Activated CD4-positive, alpha-beta T cell treated with anti-CD3 and anti-CD28 coated beads, Interleukin-2, amount 50 U/mL, for 4 hours (primary cell): ENCODE measurements at regions not wholly inside any gene's neighbourhood (a gene's known extent, or its start where the extent isn't known, plus 50 kb on each side); places are given as distances from the start of the nearest gene placed in this dataset.

Experiments
- DNase-seq, 2 experiments: peaks; one replicate each; pipeline ENCODE4 v3.0.0-alpha.2; 2020

GRCh38 chr18:45503990-45504389, 111.3 kb upstream of the SLC14A2 start:
- no peak for DNase-seq

DNA sequence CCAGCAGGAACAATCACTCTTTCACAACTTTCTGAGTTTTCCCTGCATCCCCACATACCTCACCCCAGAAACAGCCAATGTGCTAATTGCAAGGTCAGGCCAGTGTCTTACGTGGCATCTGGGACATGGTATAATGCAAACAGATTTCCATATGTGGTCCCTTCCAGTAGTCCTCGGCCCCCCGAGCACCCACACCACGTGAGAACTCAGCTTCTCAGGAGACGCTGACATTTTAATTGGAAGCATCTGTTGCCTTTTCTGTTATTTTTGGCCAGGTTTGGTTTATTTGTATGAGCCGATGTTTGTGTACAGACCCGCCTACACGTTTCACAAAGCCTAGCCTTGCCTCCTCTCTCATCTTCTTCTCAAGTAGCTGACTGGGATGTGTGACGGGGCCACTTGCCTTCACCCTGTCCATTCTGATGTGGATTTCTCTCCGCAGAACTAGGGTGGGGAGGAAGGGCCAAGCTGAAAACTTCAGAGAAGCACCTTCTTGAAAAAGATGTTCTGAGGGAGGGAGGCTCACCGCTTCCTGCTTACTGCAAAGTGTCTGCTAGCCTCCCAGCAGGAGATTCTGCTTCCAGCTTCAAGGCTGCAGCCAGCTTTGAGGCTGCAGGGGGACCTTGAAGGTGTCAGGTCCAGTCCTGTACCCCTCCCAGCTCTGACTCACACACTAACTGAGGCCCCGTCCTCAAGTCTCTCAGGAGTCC, 109.6 kb upstream of the SLC14A2 start:
- no peak for DNase-seq

GRCh38 chr18:45506951-45507350, 108.3 kb upstream of the SLC14A2 start:
- no peak for DNase-seq

GRCh38 chr18:45509535-45509934, 105.7 kb upstream of the SLC14A2 start:
- DNase-seq = no peak

- DNase-seq = no peak
Observed at GRCh38 chr18:45510656-45511055, 104.6 kb upstream of the SLC14A2 start.

GRCh38 chr18:45512363-45512953, 102.8 kb upstream of the SLC14A2 start:
- no peak for DNase-seq

DNA sequence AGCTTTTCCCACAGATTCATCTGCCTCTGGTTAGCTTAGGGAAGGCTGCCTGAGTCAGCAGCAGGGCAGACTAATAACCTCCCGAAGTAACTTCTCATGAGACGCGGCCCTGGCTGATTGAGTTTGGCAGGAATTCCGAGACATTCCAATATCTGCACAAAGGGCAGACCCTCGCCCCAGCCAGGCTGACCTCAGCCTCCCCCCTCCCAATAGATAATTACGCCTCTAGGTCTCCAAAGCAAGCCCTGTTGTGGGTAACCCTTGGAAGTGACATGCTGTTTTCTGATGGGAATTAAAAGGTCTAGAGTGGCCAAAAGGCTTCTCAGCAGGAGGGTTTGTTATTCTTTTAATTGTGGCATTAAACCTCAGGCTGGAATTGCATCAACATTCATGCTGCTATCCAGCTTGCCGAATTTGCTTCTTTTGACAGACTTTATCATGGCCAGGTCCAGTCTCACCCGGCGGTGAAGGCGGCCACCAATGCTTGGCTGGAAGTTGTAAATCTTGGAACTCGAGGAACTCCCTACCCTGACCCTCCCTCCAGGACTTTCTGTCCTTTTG, 98.0 kb upstream of the SLC14A2 start:
- DNase-seq = no peak

DNA sequence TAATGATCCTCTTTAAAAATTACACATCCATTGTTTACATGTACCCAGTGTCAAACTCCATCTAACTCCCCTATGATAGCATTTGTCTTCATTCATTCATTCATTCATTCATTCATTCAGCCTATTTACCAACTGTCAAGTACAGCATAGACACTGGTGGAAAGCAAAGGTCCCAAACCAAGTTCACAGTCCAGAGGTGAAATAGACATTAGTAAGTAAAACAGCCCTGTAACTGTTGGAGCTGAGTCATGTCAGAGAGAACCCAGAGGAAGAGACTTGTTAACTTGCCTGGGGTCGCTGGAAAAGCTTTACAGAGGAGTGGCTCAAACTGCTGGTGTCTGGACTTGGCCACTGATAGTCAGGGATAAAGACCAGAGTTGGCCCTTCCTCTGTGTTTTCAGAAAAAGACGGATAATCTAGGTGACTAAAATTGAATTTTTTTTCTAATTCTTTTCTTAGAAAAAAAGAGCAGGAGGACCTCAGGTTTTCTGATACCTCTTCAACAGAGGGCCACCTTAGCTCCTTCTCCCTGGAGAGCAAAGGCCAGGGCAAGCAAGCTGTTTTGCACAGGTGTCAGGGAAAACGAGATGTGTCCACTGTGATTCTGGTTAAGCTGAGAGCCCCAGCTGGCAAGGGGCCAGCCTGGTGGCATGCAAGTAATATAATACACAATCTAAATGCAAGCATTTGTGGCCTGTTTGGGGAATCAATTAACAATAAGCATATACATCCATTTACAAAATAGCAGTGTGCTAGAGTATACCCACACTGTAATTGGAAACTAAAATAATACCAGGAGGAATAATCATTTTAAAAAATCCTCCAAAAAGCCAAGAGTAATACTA, 96.7 kb upstream of the SLC14A2 start:
- DNase-seq = no peak

DNA sequence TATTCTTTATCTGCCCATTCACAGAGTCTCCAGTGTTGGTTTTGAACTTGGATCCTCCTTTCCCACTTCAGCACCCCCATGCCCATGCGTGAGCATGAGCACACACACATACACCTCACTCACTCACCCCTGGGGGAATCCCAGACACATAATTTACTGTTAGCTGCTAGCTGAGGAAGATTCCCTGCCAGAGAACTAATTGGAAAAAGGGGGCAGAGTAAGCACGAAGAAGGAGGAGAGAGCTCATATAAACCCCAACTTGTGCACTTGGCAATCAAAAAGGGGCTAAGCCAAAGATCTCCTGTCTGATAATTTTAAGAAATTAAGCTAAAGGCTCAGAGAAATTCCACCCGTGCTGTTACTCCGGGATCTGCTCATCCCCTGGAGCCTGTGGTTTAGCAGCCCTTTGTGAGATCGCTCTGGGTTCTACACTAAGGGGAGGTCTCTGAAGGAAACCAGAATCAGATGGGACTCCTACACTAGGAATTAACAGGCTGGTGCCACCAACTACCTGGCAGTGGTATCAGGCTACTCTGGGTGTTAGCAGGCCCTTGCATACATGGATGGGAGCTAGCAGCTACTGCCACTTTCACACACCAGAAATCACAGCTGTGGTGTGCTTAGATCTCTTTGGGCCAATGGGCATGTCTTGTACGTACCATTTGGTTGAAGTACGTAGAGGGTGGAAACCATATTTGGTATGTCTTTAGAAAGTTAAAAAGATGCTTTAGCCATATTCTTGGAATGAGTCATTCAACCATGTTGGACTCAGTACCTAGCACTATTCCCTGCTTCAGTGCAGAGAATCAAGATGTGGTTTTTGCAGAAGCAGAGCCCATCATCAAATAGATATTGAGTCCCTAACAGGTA, 95.6 kb upstream of the SLC14A2 start:
- DNase-seq = no peak

GRCh38 chr18:45521136-45521535, 94.1 kb upstream of the SLC14A2 start:
- DNase-seq = no peak

DNA sequence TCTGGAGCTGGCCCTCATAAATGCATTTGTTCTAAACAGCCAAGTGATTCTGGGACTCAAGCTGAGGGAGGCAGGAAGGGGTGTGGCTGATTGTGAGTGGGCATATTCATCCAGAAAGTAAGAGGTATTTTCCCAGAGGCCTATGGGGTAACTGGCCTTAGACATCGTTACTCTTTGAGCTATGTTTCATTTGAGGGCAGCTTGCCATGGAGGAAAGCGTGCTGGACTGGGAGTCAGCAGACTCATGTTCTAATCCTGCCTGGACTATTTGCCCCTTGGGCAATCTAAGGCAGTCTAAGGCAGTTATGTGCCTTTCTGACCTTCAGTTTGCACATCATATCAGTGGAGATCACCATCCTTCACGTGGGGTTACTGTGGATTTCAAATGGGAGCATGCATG, 93.5 kb upstream of the SLC14A2 start:
- no peak for DNase-seq

- no peak for DNase-seq
Observed at GRCh38 chr18:45522371-45522770, 92.9 kb upstream of the SLC14A2 start.

DNA sequence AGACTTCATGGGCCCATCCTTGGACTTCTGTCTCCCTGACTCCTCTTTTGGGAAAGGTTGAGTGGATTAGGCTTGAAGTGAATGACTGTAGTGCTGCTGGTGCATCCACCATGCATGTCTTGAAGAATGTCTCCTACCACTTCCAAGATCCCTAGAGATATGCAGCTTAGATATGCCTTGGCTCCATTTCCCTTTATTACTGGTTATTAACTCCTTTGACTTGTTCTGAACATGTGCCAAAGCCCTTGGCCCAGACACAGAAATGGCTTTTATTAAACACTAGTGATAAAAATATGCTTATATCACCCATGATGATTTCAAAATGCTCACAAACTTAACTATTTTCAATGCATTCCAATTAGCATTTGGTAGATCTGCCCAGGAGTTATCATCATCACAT, 90.0 kb upstream of the SLC14A2 start:
- no peak for DNase-seq

- DNase-seq = no peak
Observed at GRCh38 chr18:45526114-45526841, 89.0 kb upstream of the SLC14A2 start.

DNA sequence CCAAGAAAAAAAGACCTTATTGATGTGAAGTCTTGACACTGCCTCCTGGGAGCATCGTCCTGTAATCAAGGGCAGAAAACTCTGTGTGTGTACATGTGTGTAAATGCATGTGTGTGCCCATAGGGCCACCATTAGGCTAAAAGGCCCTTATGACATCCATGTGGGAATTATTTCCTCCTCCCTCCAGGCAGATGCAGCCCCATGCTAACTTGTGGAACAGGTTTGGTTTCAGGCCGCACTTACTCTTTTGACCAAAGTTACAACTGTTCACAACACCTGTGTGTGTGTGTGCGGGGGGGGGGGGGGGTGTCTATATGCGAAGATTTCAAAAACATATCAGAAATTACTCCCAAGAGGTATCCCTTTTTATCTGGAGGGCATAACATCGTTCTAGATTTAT, 87.4 kb upstream of the SLC14A2 start:
- no peak for DNase-seq

DNA sequence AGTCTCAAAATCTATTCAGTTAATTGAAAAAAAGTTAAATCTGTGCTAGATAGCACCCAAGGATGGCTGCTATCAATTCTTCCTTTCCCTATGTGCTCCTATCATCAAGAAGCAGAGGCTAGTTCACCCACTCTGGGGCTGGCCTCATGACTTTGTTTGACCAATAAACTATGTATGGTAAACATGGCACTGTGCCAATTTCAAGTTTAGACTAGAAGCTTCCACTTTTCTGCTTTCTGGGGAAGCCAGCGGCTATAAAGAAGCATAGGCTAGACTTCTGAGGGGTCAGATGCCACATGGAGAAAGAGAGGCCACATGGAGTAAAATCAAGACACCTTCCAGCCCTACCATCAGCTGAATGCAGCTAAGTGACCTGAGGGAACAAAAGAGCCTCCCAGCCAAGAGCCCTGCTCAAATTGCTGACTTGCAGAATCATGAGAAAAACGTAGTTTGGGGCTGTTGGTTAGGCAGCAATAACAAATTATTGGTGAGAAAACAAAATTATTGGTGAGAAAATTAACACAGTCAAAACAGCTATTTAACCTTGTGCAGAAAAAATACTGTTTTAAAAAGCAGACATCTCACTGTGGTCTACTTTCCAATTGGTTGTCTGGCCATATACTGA, 86.5 kb upstream of the SLC14A2 start:
- no peak for DNase-seq

DNA sequence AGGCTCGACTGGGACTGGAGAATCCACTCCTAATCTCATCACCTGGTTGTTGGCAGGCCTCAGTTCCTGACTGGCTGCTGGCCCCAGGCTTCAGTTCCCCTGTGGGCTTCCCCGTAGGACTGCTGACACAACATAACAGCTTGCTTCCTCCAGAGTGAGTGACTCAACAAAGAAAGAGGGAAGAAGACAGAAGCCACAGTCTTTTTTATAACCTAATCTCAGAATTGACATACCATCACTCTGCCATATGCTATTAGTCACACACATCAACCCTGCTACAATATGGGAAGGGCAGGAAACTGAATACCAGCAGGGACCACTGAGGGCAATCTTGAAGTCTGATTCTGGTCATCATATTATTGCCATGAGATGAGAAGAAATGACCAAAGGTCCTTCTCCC, 76.8 kb upstream of the SLC14A2 start:
- no peak for DNase-seq

DNA sequence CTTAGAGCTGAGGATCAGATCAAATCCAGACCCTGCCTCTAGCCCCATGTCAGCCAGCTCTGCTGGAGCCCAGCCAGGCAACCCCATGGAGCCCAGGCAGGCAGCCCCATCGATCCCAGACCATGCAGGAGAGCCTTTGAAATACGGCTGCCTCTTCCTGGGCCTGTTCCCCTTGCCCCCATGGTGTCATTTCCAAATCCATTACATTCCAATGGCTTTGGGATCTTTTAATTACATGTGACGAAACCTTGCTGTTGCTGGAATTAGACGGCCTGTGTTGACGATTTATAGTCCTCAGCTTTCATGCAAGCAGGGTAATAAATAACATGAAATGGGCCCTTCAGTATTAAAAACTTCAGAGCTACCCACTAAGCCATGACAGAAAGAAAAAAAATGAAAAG, 75.8 kb upstream of the SLC14A2 start:
- no peak for DNase-seq

GRCh38 chr18:45540125-45540524, 75.2 kb upstream of the SLC14A2 start:
- no peak for DNase-seq

DNA sequence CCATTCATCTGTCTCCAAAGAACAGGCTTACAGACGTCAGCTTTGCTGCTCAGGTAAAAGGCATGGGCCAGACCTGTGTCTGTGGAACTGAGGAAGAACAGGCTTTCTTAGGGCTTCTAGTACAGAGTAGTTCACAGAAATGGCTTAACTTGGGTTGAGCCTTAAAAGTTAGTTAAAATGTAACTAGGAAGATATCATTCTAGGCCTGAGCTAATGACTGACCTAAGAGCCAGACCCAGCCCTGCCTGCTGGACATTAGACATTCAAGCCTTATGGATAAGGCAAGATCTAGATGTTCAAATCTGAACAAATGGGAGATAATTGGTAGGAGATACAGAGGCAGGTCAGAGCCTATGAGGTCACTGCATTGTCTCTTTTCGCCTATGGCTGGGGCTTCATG, 73.9 kb upstream of the SLC14A2 start:
- no peak for DNase-seq

GRCh38 chr18:45542043-45542442, 73.2 kb upstream of the SLC14A2 start:
- no peak for DNase-seq

DNA sequence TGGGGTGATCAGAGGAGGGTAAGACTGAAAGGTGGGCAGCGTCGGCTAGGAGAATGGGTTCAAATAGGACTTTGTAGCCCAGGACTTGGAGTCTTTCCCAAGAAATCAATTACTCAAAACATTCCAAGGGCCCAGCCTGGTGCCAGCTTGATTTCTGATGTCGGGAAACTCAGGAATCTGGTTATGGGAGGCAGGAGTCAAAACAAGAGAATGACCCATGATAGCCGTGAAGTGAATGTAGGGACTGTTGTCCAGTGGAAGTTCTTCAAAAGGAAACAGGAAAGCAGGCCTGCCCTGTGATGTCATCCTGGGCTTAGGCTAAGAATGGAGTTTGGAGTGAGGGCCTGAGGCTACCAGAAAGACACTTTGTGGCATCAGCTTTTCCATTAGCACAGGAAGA, 67.4 kb upstream of the SLC14A2 start:
- DNase-seq = no peak
